Activated CD8-positive, alpha-beta T cell treated with anti-CD3 and anti-CD28 coated beads for 36 hours (primary cell): ENCODE measurements at regions not wholly inside any gene's neighbourhood (a gene's known extent, or its start where the extent isn't known, plus 50 kb on each side); places are given as distances from the start of the nearest gene placed in this dataset.

Source experiments
- ATAC-seq: fragments of 200-7000 bp; cut with Tn5 transposase; one replicate; pipeline ENCODE4 v1.10.0; 2021; ENCODE audit warnings: mild to moderate bottlenecking, moderate library complexity
- CTCF ChIA-PET: fragments of 350-600 bp; sonication (Branson Sonifier 250); formaldehyde crosslinking; loops from one replicate; lab custom pipeline; 2021; ENCODE audit warnings: antibody characterized with exemption; lab: Charles Lee
- POLR2A ChIA-PET: fragments of 350-600 bp; sonication (Branson Sonifier 250); formaldehyde crosslinking; loops from one replicate; lab custom pipeline; 2021; ENCODE audit warnings: antibody characterized with exemption; lab: Charles Lee
- DNase-seq: peaks from one replicate; pipeline ENCODE4 v3.0.0-alpha.2; 2020
- H3K27ac Mint-ChIP-seq: one replicate; pipeline ENCODE4 v1.8.0; 2021; ENCODE audit warnings: mild to moderate bottlenecking, mixed read lengths
- H3K27me3 Mint-ChIP-seq: one replicate; pipeline ENCODE4 v1.8.0; 2021; ENCODE audit warnings: mixed read lengths
- H3K36me3 Mint-ChIP-seq: one replicate; pipeline ENCODE4 v1.8.0; 2021; ENCODE audit warnings: low read depth, mixed read lengths
- H3K4me1 Mint-ChIP-seq: one replicate; pipeline ENCODE4 v1.8.0; 2021; ENCODE audit warnings: low read depth, mixed read lengths
- H3K4me3 Mint-ChIP-seq: one replicate; pipeline ENCODE4 v1.8.0; 2021; ENCODE audit warnings: mild to moderate bottlenecking, moderate library complexity, mixed read lengths
- H3K9me3 Mint-ChIP-seq: one replicate; pipeline ENCODE4 v1.8.0; 2021; ENCODE audit warnings: mixed read lengths
- CTCF ChIP-seq: fragments of 200-600 bp; IDR thresholded peaks from one replicate; pipeline ENCODE4 v1.8.0; 2022; ENCODE audit warnings: antibody characterized with exemption, mild to moderate bottlenecking
- intact Hi-C: fragments of 100-400 bp; cut with micrococcal nuclease; formaldehyde crosslinking; loops from one replicate; pipeline ENCODE4 v1.10.0; 2022

GRCh38 chr6:105954148-105954547, 132.0 kb upstream of the PRDM1 start:
- Mint-ChIP-seq H3K4me1 (no peaks in the 10 kb centered on the region), H3K36me3 (no peaks in the 10 kb centered on the region), H3K27me3 (peaks cover 8% of the 10 kb centered on the region), H3K4me3 (no peak overlapping the region), H3K27ac (no peak overlapping the region), H3K9me3 (no peaks in the 10 kb centered on the region)
- intact Hi-C loops: no loop called here
- TF ChIP-seq CTCF: no peak
- POLR2A ChIA-PET: no interaction called here
- no peak for ATAC-seq
- CTCF ChIA-PET: no interaction called here
- no peak for DNase-seq

GRCh38 chr6:105952772-105953690, 133.1 kb upstream of the PRDM1 start:
- intact Hi-C loops: no loop called here
- DNase-seq: no peak
- Mint-ChIP-seq H3K27me3 (peaks cover 8% of the 10 kb centered on the region), H3K4me3 (no peak overlapping the region), H3K27ac (no peak overlapping the region), H3K9me3 (no peaks in the 10 kb centered on the region), H3K4me1 (no peaks in the 10 kb centered on the region), H3K36me3 (no peaks in the 10 kb centered on the region)
- CTCF ChIA-PET: interaction anchor here (1.2 kb wide), 1 partner anchor 11 kb away, joined by 3 read pairs; no protein-coding TSS in a partner anchor
- no peak for TF ChIP-seq CTCF
- no peak for ATAC-seq
- POLR2A ChIA-PET: interaction anchor here (0.6 kb wide), 1 partner anchor 15 kb away, joined by 4 read pairs; no protein-coding TSS in a partner anchor

GRCh38 chr6:105952326-105952725, 133.8 kb upstream of the PRDM1 start:
- H3K4me1 Mint-ChIP-seq: no peaks in the 10 kb centered on the region
- intact Hi-C loops: no loop called here
- POLR2A ChIA-PET: interaction anchor here (0.6 kb wide), 1 partner anchor 16 kb away, joined by 4 read pairs; no protein-coding TSS in a partner anchor

GRCh38 chr6:105951322-105951721, 134.8 kb upstream of the PRDM1 start:
- CTCF ChIA-PET: no interaction called here
- Mint-ChIP-seq H3K27ac (no peak overlapping the region), H3K9me3 (no peaks in the 10 kb centered on the region), H3K27me3 (peaks cover 3% of the 10 kb centered on the region), H3K4me3 (no peak overlapping the region), H3K4me1 (peaks cover under 1% of the 10 kb centered on the region), H3K36me3 (no peaks in the 10 kb centered on the region)
- ATAC-seq (no peak), DNase-seq (no peak)
- POLR2A ChIA-PET: no interaction called here
- TF ChIP-seq CTCF: no peak
- intact Hi-C loops: no loop called here

More at GRCh38 chr6:105952326-105952725, 133.8 kb upstream of the PRDM1 start:
- CTCF ChIA-PET: interaction anchor here (1.2 kb wide), 1 partner anchor 11 kb away, joined by 3 read pairs; no protein-coding TSS in a partner anchor
- no peak for ATAC-seq
- no peak overlapping the region for H3K27ac Mint-ChIP-seq
- no peak for DNase-seq
- no peaks in the 10 kb centered on the region for H3K36me3 Mint-ChIP-seq
- H3K27me3 Mint-ChIP-seq: peaks cover 8% of the 10 kb centered on the region
- TF ChIP-seq CTCF: no peak
- H3K9me3 Mint-ChIP-seq: no peaks in the 10 kb centered on the region
- H3K4me3 Mint-ChIP-seq: no peak overlapping the region

- Mint-ChIP-seq H3K27me3 (peaks cover 2% of the 10 kb centered on the region), H3K36me3 (no peaks in the 10 kb centered on the region), H3K27ac (no peak overlapping the region), H3K4me3 (no peak overlapping the region), H3K4me1 (peaks cover 2% of the 10 kb centered on the region), H3K9me3 (no peaks in the 10 kb centered on the region)
- no peak for ATAC-seq
- POLR2A ChIA-PET: no interaction called here
- intact Hi-C loops: no loop called here
- DNase-seq: no peak
- no peak for TF ChIP-seq CTCF
- CTCF ChIA-PET: no interaction called here
These were observed 136.3 kb upstream of the PRDM1 start for GRCh38 chr6:105949869-105950268.
